ENCODE measurements at regions not wholly inside any gene's neighbourhood (a gene's known extent, or its start where the extent isn't known, plus 50 kb on each side); places are given as distances from the start of the nearest gene placed in this dataset.
"Not testable (repeated sequence)": the region's sequence is repeated elsewhere in the genome, so short reads cannot be mapped to it uniquely, and the experiment has no call there.

DNA sequence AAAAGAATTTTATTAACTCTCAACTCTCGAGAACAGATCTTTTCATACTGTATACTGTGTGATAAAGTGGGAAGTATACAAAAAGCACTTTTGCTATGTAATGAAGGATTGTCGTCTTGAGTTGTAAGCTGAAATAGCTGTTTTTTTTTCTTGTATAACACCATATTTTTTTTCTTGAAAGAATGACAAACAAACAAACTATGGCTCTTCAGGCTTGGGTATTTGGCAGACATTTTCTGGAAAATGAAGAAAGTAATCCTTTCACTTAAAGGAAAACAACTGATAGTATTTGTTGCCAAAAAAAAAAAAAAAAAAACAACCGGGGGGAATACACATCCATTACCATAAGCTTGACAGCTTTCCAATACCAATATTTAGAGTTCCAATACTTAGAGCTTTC is 230.4 kb downstream of the ICOS start:
- Histone ChIP-seq H3K4me1 (ENCODE audit: insufficient read depth, low read length) (no peaks in the 10 kb centered on the region; the same call in none of the 2 replicates), H3K14ac (ENCODE audit: insufficient read depth, low read length) (no peak overlapping the region), H2BK15ac (ENCODE audit: low read depth, low read length) (no peak overlapping the region), H4K8ac (replicated peaks; ENCODE audit: insufficient read length, low read depth, low read length) (no peak overlapping the region), H3K79me2 (ENCODE audit: insufficient read depth, low read length) (no peaks in the 10 kb centered on the region), H3K56ac (ENCODE audit: insufficient read length, low read depth, low read length) (no peak overlapping the region), H3K9ac (ENCODE audit: extremely low read depth, insufficient read length, low read length) (no peak overlapping the region), H3K18ac (ENCODE audit: insufficient read length, low read depth, low read length) (no peak overlapping the region), H4K5ac (ENCODE audit: insufficient read length, low read depth, low read length) (no peak overlapping the region), H3K27ac (ENCODE audit: insufficient read length, low read depth, low read length) (no peak overlapping the region), H3K79me1 (ENCODE audit: insufficient read depth, low read depth, low read length, poor library complexity, severe bottlenecking) (no peaks in the 10 kb centered on the region), H4K20me1 (ENCODE audit: control insufficient read depth, insufficient read depth, insufficient read length) (no peaks in the 10 kb centered on the region), H2BK12ac (ENCODE audit: insufficient read length, low read depth, low read length) (no peak overlapping the region), H3K27me3 (ENCODE audit: insufficient read depth, low read length) (no peaks in the 10 kb centered on the region), H2BK120ac (ENCODE audit: low read depth, low read length, poor library complexity, severe bottlenecking) (no peak overlapping the region), H3K23ac (ENCODE audit: insufficient read length, low read depth, low read length) (no peak overlapping the region), H3K23me2 (ENCODE audit: insufficient read length, low read depth, low read length, poor library complexity, severe bottlenecking) (no peaks in the 10 kb centered on the region), H2AK5ac (ENCODE audit: insufficient read length, low read length) (no peak overlapping the region), H3K4me2 (ENCODE audit: insufficient read depth, insufficient read length, low read length) (no peak overlapping the region), H3K4ac (ENCODE audit: low read depth, low read length) (no peak overlapping the region), H4K91ac (ENCODE audit: insufficient read length, low read depth, low read length) (no peak overlapping the region), H2BK20ac (ENCODE audit: low read depth, low read length, poor library complexity, severe bottlenecking) (no peak overlapping the region), H2BK5ac (ENCODE audit: insufficient read length, low read length) (no peak overlapping the region), H2AFZ (ENCODE audit: low read length) (no peak overlapping the region), H3K9me3 (ENCODE audit: control insufficient read depth, low read depth, low read length) (no peaks in the 10 kb centered on the region), H3T11ph (ENCODE audit: low read length) (no peak overlapping the region)
- DNase-seq = no peak
- H3K27me3 Mint-ChIP-seq (ENCODE audit: low read depth) = no peaks in the 10 kb centered on the region
- H3K4me3 Mint-ChIP-seq = no peak overlapping the region
- WGBS (ENCODE audit: extremely low coverage, insufficient read length, low lambda C conversion rate) = no CpG with 5 or more reads among the region's 3 CpGs
- peaks cover 0 to 2% of the 10 kb centered on the region in 2 experiments; a peak in 1 of 5 replicates for H3K9me3 Mint-ChIP-seq
- H3K36me3 Mint-ChIP-seq (ENCODE audit: insufficient read depth in 1 of 3, low read depth in 3 of 3) = no peaks in the 10 kb centered on the region
- peaks cover 0 to 3% of the 10 kb centered on the region in 2 experiments; a peak in 1 of 4 replicates for H3K4me1 Mint-ChIP-seq
- H3K27ac Mint-ChIP-seq = no peak overlapping the region
- TF ChIP-seq, protein P1, sequence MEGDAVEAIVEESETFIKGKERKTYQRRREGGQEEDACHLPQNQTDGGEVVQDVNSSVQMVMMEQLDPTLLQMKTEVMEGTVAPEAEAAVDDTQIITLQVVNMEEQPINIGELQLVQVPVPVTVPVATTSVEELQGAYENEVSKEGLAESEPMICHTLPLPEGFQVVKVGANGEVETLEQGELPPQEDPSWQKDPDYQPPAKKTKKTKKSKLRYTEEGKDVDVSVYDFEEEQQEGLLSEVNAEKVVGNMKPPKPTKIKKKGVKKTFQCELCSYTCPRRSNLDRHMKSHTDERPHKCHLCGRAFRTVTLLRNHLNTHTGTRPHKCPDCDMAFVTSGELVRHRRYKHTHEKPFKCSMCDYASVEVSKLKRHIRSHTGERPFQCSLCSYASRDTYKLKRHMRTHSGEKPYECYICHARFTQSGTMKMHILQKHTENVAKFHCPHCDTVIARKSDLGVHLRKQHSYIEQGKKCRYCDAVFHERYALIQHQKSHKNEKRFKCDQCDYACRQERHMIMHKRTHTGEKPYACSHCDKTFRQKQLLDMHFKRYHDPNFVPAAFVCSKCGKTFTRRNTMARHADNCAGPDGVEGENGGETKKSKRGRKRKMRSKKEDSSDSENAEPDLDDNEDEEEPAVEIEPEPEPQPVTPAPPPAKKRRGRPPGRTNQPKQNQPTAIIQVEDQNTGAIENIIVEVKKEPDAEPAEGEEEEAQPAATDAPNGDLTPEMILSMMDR (conservative IDR thresholded peaks at IDR 0.05) = no peak

- no CpG with 5 or more reads among the region's 6 CpGs for WGBS (ENCODE audit: extremely low coverage, insufficient read length, low lambda C conversion rate)
- not testable (repeated sequence) for H3K4ac ChIP-seq (ENCODE audit: low read depth, low read length); H3K27ac Mint-ChIP-seq; H2BK12ac ChIP-seq (ENCODE audit: insufficient read length, low read depth, low read length); H3K9me3 Mint-ChIP-seq; H3K23me2 ChIP-seq (ENCODE audit: insufficient read length, low read depth, low read length, poor library complexity, severe bottlenecking); H3K27me3 Mint-ChIP-seq (ENCODE audit: low read depth); H2BK120ac ChIP-seq (ENCODE audit: low read depth, low read length, poor library complexity, severe bottlenecking); H3K27me3 ChIP-seq (ENCODE audit: insufficient read depth, low read length); H4K8ac ChIP-seq (replicated peaks; ENCODE audit: insufficient read length, low read depth, low read length); H3K23ac ChIP-seq (ENCODE audit: insufficient read length, low read depth, low read length); H4K91ac ChIP-seq (ENCODE audit: insufficient read length, low read depth, low read length); H2AFZ ChIP-seq (ENCODE audit: low read length); H3K4me1 ChIP-seq (ENCODE audit: insufficient read depth, low read length); H3K4me1 Mint-ChIP-seq; H3K56ac ChIP-seq (ENCODE audit: insufficient read length, low read depth, low read length); DNase-seq; H3T11ph ChIP-seq (ENCODE audit: low read length); H3K9me3 ChIP-seq (ENCODE audit: control insufficient read depth, low read depth, low read length); H3K14ac ChIP-seq (ENCODE audit: insufficient read depth, low read length); H3K4me2 ChIP-seq (ENCODE audit: insufficient read depth, insufficient read length, low read length); H4K20me1 ChIP-seq (ENCODE audit: control insufficient read depth, insufficient read depth, insufficient read length); H3K18ac ChIP-seq (ENCODE audit: insufficient read length, low read depth, low read length); H3K4me3 Mint-ChIP-seq; H2BK15ac ChIP-seq (ENCODE audit: low read depth, low read length); H4K5ac ChIP-seq (ENCODE audit: insufficient read length, low read depth, low read length); H3K79me2 ChIP-seq (ENCODE audit: insufficient read depth, low read length); H3K27ac ChIP-seq (ENCODE audit: insufficient read length, low read depth, low read length); H2BK20ac ChIP-seq (ENCODE audit: low read depth, low read length, poor library complexity, severe bottlenecking); H3K9ac ChIP-seq (ENCODE audit: extremely low read depth, insufficient read length, low read length); H3K36me3 Mint-ChIP-seq (ENCODE audit: insufficient read depth in 1 of 3, low read depth in 3 of 3); H2BK5ac ChIP-seq (ENCODE audit: insufficient read length, low read length); H2AK5ac ChIP-seq (ENCODE audit: insufficient read length, low read length); H3K79me1 ChIP-seq (ENCODE audit: insufficient read depth, low read depth, low read length, poor library complexity, severe bottlenecking)
These were observed 231.1 kb downstream of the ICOS start for GRCh38 chr2:204167670-204168069.

Measured in H9 (cell line).